Stimulated activated naive CD8-positive, alpha-beta T cell treated with anti-CD3 and anti-CD28 coated beads, Interleukin-15, Interleukin-2, amounts not matched to agents 100 U/mL and 50 U/mL, for 24 hours (primary cell): ENCODE measurements at regions not wholly inside any gene's neighbourhood (a gene's known extent, or its start where the extent isn't known, plus 50 kb on each side); places are given as distances from the start of the nearest gene placed in this dataset.
"Not testable (repeated sequence)": the region's sequence is repeated elsewhere in the genome, so short reads cannot be mapped to it uniquely, and the experiment has no call there.

Experiments
- ATAC-seq: fragments of 150-1000 bp; cut with Tn5 transposase; one replicate; pipeline ENCODE4 v1.10.0; 2021
- DNase-seq: peaks from one replicate; pipeline ENCODE4 v3.0.0; 2021

- DNase-seq, result no peak
These were observed 491.0 kb upstream of the CDH4 start for GRCh38 chr20:60761056-60761455.

GRCh38 chr20:60762386-60762785, 489.7 kb upstream of the CDH4 start:
- no peak for ATAC-seq
- DNase-seq, result no peak

More at GRCh38 chr20:60761056-60761455, 491.0 kb upstream of the CDH4 start:
- no peak for ATAC-seq

DNA sequence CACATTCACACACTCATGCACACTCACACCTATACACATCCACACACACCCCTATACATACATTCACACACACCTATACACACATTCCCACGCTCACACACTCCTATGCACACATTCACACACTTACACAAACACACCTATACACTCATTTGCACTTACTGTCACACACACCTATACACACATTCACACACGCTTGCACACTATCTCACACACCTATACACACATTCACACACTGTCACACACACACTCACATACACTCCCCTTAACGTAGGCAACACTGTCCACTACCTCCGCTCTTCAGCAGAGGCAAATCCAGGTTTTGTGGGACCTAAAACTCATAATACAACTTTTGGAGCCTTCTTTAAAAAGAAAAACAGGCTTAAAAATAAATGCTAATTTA, 487.7 kb upstream of the CDH4 start:
- ATAC-seq (no peak), DNase-seq (no peak)

GRCh38 chr20:60764771-60765170, 487.3 kb upstream of the CDH4 start:
- ATAC-seq (no peak), DNase-seq (no peak)

GRCh38 chr20:60765821-60766403, 486.1 kb upstream of the CDH4 start:
- ATAC-seq (no peak), DNase-seq (no peak)

GRCh38 chr20:60768216-60768615, 483.8 kb upstream of the CDH4 start:
- DNase-seq, result no peak
- ATAC-seq, result no peak

DNA sequence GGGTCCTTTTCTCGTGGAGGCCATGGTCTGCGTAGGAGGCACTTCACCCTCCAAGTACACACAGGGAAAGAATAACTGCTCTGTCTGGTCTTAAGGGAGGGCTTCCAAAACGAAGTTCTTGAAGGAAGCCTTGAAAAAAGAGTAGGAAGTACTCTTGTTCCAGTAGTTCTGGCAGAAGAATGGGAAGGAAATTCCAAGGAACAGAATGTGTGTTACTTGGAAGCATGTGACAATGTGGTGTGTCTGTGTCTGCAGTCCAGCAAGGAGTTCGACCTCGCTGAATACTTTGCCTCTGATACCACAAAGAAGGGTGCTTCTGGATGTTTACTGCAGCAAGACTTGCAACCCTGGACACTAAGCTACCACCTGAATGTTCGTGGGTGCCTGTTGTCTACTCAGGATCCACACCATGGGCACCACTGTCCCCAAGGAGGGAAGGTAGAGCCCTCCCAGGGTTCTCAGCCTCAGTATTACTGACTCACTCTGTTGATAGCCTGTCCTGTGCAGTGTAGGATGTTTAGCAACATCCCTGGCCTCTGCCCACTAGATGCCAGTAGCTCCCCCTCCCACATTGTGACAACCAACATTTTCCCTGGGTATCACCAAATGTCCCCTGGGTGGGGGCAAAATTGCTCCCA, 471.6 kb upstream of the CDH4 start:
- DNase-seq (no peak), ATAC-seq (no peak)

DNA sequence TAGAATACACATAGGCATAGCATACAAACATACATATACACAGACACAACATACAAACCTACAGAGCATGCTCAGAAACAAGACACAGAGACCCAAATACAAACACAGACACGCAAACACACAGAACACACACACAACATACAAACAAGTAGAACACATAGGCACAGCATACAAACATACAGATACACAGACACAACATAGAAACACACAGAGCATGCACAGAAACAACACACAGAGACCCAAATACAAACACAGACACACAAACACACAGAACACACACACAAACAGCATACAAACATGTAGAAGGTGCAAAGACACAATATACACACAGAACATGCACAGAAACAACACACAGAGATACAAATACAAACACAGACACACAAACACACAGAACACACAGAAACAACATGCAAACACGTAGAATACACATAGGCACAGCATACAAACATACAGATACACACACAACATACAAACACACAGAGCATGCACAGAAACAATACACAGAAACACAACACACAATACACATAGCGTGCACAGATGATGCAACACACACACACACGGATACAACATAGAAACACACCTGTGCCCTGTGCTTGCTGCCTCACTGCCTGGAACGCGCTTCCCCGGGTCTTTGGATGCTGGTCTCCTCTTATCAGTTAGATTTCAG, 469.0 kb upstream of the CDH4 start:
- ATAC-seq, result no peak

GRCh38 chr20:60785301-60785700, 466.8 kb upstream of the CDH4 start:
- DNase-seq (no peak), ATAC-seq (no peak)

More for the DNA sequence above, 469.0 kb upstream of the CDH4 start:
- DNase-seq, result no peak

DNA sequence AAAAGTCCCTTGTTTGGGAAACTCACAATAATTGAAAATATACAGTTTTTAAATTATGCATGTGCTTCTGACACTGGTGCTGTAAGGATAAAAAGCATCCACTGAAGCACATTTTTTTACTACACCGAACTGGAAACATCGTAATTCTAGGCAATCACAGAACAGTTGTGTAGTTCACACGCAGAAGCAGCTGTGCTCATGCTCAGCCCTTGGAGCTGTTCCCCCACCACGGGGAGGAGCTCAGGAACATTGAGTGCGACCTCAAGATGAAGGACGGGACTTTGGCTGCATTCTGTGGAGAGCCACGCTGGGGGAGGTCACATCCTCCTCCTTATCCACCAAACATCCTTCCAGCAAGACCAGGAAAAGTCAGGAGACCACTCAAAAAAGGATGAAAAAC, 466.3 kb upstream of the CDH4 start:
- no peak for ATAC-seq
- no peak for DNase-seq

- DNase-seq, result no peak
- no peak for ATAC-seq
These were observed 465.3 kb upstream of the CDH4 start for GRCh38 chr20:60786686-60787217.

DNA sequence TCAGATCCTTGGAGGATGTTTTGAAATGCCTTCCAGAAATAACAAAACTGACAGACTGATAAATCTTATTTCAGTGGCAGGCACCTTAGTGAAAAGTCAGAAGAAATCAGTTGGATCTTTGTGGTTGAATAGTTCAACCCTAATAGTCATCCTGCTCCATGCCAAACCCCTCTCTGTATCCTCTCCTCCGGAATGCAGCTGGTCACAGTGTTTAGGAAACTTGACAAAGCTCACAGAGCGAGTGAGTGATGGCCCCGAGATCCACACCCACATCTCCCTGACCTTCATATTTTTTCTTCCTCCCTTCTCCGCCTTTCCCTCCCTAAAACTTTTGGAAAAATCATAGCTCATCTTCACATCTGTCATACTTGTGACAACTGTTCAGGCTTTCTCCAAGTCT, 464.8 kb upstream of the CDH4 start:
- ATAC-seq (no peak), DNase-seq (no peak)

- no peak for DNase-seq
- no peak for ATAC-seq
These were observed 464.0 kb upstream of the CDH4 start for GRCh38 chr20:60788070-60788469.

DNA sequence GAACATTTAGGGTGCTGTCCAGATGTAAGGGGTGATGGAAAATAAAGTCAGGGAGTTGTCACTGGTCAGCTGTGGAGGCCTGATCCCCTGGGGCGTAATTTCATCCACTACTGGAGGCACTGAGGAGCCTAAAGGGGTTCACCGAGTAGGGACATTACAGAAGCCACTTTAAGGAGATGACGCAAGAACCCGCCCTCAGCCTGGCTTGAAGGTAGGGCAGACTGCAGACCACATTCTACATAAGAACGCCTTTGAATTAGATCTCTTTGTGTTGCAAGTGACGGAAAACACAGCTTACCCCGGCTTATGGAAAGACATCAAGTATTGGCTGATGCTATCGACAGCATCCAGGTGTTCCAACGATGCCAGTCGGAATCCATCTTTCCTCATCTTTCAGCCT, 462.7 kb upstream of the CDH4 start:
- no peak for ATAC-seq
- no peak for DNase-seq

GRCh38 chr20:60790339-60790738, 461.7 kb upstream of the CDH4 start:
- not testable (repeated sequence) for DNase-seq, ATAC-seq

GRCh38 chr20:60791823-60792222, 460.2 kb upstream of the CDH4 start:
- ATAC-seq (no peak), DNase-seq (no peak)

DNA sequence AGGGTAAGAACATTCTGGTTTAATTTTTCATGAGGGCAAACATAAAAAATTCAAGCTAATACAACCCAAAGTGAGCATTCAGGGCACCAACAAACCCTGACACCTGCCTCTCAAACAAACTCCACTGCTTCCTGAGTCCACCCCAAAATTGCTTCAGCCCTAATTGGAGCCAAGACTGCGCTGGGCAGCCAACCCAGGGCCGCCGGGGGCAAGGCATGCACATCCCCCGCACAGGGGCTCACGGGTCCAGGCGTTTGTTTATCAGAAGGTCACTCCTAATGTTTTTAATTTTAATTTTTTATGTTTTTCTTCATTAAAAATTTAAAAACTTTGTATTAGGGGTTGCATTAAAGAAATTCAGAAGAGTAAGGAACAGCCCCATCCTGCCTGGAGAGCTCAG, 459.1 kb upstream of the CDH4 start:
- ATAC-seq, result no peak
- no peak for DNase-seq

DNA sequence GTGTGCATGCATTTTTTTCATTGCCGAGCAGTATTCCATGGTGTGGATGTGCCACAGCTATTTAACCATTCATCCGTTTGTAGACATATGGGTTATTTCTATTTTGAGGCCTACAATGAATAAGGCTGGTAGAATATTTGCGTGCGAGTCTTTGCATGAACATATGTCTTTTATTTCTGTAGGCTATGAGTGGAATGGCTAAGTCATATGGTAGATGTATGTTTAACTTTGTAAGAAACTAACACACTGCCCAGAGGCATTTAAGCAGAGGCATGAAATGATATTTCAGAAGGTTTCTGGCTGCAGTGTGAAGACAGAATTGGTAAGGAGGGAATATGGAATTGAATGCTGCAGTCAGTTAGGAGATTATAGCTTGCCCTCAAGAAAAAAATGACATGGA, 457.4 kb upstream of the CDH4 start:
- ATAC-seq, result no peak
- DNase-seq, result no peak

DNA sequence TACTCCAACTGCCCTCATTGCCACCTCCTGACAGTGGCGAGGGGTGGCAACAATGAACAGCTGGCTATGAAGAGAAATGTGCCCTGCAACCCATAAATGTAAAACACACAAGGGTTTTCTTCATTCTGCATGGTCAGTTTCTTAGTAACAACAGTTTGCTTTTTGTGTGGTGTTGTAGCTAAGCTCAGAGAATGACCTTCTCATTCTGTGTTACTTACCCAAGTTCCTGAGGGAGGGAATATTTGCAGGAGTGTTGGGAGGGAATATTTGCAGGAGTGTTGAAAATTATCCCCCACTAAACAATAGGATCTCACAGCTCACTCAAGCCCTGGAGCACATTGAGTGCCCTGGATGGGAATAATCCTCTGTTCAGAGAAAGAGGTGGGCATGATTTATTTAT, 456.4 kb upstream of the CDH4 start:
- no peak for ATAC-seq
- DNase-seq, result no peak

DNA sequence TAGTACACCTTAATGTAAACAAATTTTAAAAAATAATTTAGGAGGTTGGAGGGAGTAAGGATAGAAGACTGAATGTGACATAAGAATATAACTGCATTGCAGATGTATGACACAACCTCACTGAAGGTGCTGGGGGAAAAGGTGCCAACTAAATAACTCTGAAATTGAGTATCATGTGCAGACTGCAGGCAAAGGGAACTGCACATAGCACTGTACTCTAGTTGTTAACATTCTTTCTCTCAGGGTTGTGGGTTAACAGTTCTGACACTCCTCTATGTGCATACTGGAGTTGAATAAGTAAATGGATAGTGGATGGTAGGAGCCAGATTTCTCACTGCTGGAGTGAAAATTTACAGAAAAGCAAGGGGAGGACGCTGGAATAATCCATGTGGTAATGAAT, 451.9 kb upstream of the CDH4 start:
- DNase-seq (no peak), ATAC-seq (no peak)

DNA sequence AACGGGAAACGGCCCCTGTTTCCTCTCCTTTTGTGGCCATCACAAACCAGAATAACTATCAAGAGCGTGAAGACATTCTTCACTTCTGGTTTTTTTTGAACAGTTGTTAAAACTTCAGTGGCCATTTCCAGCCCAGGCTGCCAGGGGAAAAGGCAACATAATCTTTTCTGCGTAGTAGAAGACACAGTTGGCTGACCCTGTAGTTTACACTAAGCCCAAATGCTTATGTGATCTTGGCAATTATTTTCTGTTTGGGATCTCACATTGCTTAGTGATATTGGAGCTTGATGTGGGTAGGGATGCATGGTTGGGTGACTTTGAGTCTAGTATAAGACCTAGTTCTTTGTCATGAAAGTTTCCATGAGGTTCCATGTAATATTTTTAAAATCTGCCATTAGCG, 449.4 kb upstream of the CDH4 start:
- ATAC-seq (no peak), DNase-seq (no peak)

DNA sequence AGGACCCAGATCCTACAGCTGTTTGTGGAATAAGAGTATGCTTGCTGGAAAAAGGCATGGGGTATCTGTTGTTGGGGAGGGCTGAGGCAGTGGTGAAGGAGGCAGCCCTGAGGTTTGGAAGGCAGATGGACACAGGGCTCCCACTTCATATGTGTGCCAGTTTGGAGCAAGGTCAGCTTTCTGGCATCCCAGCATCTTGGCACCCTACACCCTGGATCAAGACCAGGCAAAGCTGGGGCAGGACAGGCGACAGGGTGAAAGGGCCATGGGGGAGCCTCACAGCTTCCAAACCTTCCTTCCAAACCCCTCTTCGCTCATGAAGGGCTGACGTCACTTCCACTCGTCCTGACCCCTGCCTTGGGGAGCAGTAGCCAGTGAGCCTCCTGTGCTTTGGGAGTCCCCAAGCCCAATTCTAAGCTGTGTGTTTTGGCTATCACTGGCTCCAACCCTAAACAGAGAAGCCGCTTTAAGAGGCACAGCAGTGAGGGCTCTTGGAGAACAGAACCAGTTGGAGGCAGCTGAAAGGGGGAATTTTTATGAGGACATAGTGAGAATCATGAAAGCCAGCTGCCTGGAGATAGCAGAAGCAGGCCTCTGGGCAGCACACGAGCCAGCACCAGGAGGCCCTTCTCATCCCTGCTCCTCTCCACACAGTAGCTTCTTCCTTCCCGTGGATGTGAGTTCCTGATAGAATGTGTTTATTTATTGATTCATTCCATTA, 448.6 kb upstream of the CDH4 start:
- ATAC-seq, result no peak

More for the DNA sequence above, 448.6 kb upstream of the CDH4 start:
- no peak for DNase-seq
